ENCODE measurements at regions not wholly inside any gene's neighbourhood (a gene's known extent, or its start where the extent isn't known, plus 50 kb on each side); places are given as distances from the start of the nearest gene placed in this dataset.

DNA sequence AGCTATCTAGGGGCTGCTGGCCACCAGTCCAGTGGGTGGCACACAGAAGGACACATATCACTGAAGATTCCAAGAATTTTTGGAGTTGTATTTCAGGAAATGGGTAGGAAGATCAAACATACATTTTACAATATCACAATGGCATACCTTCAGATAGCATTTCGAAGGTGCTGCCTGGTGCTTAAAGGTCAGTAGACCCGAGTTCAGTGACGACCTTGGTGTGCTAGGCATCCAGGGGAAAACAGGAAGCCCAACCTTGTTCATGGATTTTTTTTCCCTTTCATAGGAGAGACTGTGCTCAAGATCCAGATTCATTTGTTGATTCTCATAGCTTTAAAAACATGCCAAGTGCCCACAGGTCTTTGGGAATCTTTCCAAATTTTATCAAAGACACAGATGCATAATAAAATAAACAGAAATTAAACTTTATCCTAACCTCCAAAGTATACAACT lies 51.0 kb upstream of the RCBTB2 start:
- TF ChIP-seq EZH2 (IDR thresholded peaks at IDR 0.05; ENCODE audit: borderline replicate concordance): no peak
- no peak for TF ChIP-seq EZH2phosphoT487 (IDR thresholded peaks at IDR 0.05; ENCODE audit: low read depth, severe bottlenecking, unreplicated experiment)
- TF ChIP-seq CTCF (IDR thresholded peaks at IDR 0.05; ENCODE audit: poor library complexity): no peak
- Histone ChIP-seq H4K20me1 (ENCODE audit: insufficient read depth, poor library complexity, severe bottlenecking) (no peaks in the 10 kb centered on the region), H3K9me3 (ENCODE audit: low read depth) (no peaks in the 10 kb centered on the region), H3K27ac (no peak overlapping the region), H3K36me3 (replicated peaks; ENCODE audit: insufficient read depth, low read depth) (no peaks in the 10 kb centered on the region), H2AFZ (no peak overlapping the region), H3K27me3 (no peaks in the 10 kb centered on the region), H3K4me1 (ENCODE audit: insufficient read depth) (peaks cover 11% of the 10 kb centered on the region), H3K9me2 (replicated peaks; ENCODE audit: insufficient read depth) (no peaks in the 10 kb centered on the region), H3K79me2 (no peaks in the 10 kb centered on the region), H3K4me3 (no peak overlapping the region), H3K4me2 (no peak overlapping the region)
- DNase-seq (ENCODE audit: low spot score): no peak
- WGBS (ENCODE audit: low lambda C conversion rate, missing lambda C conversion rate): 72% methylated on average over 3 of the region's 3 CpGs

GRCh38 chr13:48585456-48585840 lies 52.6 kb upstream of the RCBTB2 start:
- no peak overlapping the region for H3K27ac ChIP-seq

GRCh38 chr13:48586591-48587103 lies 53.8 kb upstream of the RCBTB2 start:
- Histone ChIP-seq H3K4me3 (no peak overlapping the region), H3K4me2 (no peak overlapping the region), H2AFZ (no peak overlapping the region), H3K9me2 (replicated peaks; ENCODE audit: insufficient read depth) (no peaks in the 10 kb centered on the region), H3K79me2 (no peaks in the 10 kb centered on the region), H3K27ac (no peak overlapping the region), H3K27me3 (no peaks in the 10 kb centered on the region), H3K4me1 (ENCODE audit: insufficient read depth) (peaks cover 20% of the 10 kb centered on the region), H3K36me3 (replicated peaks; ENCODE audit: insufficient read depth, low read depth) (no peaks in the 10 kb centered on the region), H3K9me3 (ENCODE audit: low read depth) (no peaks in the 10 kb centered on the region), H4K20me1 (ENCODE audit: insufficient read depth, poor library complexity, severe bottlenecking) (no peaks in the 10 kb centered on the region)
- DNase-seq (ENCODE audit: low spot score): no peak
- WGBS (ENCODE audit: low lambda C conversion rate, missing lambda C conversion rate): 52% methylated on average over 5 of the region's 5 CpGs
- no peak for TF ChIP-seq CTCF (IDR thresholded peaks at IDR 0.05; ENCODE audit: poor library complexity)
- TF ChIP-seq EZH2phosphoT487 (IDR thresholded peaks at IDR 0.05; ENCODE audit: low read depth, severe bottlenecking, unreplicated experiment): no peak
- no peak for TF ChIP-seq EZH2 (IDR thresholded peaks at IDR 0.05; ENCODE audit: borderline replicate concordance)

More at GRCh38 chr13:48585456-48585840, 52.6 kb upstream of the RCBTB2 start:
- Histone ChIP-seq H4K20me1 (ENCODE audit: insufficient read depth, poor library complexity, severe bottlenecking) (no peaks in the 10 kb centered on the region), H3K4me1 (ENCODE audit: insufficient read depth) (peaks cover 12% of the 10 kb centered on the region), H3K36me3 (replicated peaks; ENCODE audit: insufficient read depth, low read depth) (no peaks in the 10 kb centered on the region), H3K4me2 (no peak overlapping the region), H3K4me3 (no peak overlapping the region), H3K27me3 (no peaks in the 10 kb centered on the region), H2AFZ (no peak overlapping the region), H3K79me2 (no peaks in the 10 kb centered on the region), H3K9me3 (ENCODE audit: low read depth) (no peaks in the 10 kb centered on the region), H3K9me2 (replicated peaks; ENCODE audit: insufficient read depth) (no peaks in the 10 kb centered on the region)
- 40% methylated on average over 2 of the region's 2 CpGs for WGBS (ENCODE audit: low lambda C conversion rate, missing lambda C conversion rate)
- TF ChIP-seq EZH2 (IDR thresholded peaks at IDR 0.05; ENCODE audit: borderline replicate concordance): no peak
- TF ChIP-seq CTCF (IDR thresholded peaks at IDR 0.05; ENCODE audit: poor library complexity): no peak
- TF ChIP-seq EZH2phosphoT487 (IDR thresholded peaks at IDR 0.05; ENCODE audit: low read depth, severe bottlenecking, unreplicated experiment): no peak
- DNase-seq (ENCODE audit: low spot score): no peak
